ENCODE measurements at regions not wholly inside any gene's neighbourhood (a gene's known extent, or its start where the extent isn't known, plus 50 kb on each side); places are given as distances from the start of the nearest gene placed in this dataset.
A peak's percentile ranks its signal among the peaks of the same experiment; 100 is the strongest.
"Not testable (repeated sequence)": the region's sequence is repeated elsewhere in the genome, so short reads cannot be mapped to it uniquely, and the experiment has no call there.

DNA sequence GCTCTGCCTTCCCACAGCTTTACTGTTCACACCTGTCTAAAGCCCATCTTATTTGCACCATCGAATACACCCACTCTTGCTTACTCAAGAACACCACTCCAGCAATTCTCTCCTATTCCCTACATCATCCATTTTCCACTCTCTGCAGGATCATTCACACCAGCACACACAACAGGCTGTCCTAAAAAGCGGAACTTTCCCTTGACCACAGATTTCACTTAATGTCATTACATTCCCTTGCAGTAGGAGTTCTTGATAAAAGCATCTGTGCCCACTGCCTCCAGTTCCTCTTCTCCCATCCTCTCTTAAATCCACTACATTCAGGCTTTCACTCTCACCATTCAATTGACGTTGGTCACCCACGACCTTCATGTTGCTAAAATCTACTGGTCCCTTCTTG is 103.0 kb upstream of the PABPC3 start:
- not testable (repeated sequence) for H3K14ac ChIP-seq (ENCODE audit: low read length); DNase-seq (ENCODE audit: low spot score); H3K36me3 ChIP-seq (replicated peaks in 1 of 2; ENCODE audit: control insufficient read depth in 2 of 2, insufficient read depth in 2 of 2, low read length in 2 of 2); H3K9me3 ChIP-seq (replicated peaks in 1 of 2; ENCODE audit: control insufficient read depth in 2 of 2, insufficient read depth in 1 of 2, low read depth in 1 of 2, low read length in 2 of 2); H3K4ac ChIP-seq (ENCODE audit: low read length); H3K18ac ChIP-seq (ENCODE audit: low read length); H2BK120ac ChIP-seq (ENCODE audit: low read depth, low read length); H3K4me2 ChIP-seq (ENCODE audit: insufficient read depth, low read length, poor library complexity, severe bottlenecking); H2BK12ac ChIP-seq (ENCODE audit: low read length); H3K4me1 ChIP-seq (ENCODE audit: control insufficient read depth in 2 of 2, insufficient read depth in 1 of 2, low read depth in 1 of 2, low read length in 2 of 2); H3K27me3 ChIP-seq (ENCODE audit: control insufficient read depth in 3 of 3, insufficient read depth in 3 of 3, low read depth in 1 of 3, low read length in 3 of 3); H2AK5ac ChIP-seq (ENCODE audit: low read depth, low read length); H3K4me3 ChIP-seq (ENCODE audit: low read length in 2 of 2); H3K9ac ChIP-seq (ENCODE audit: low read depth, low read length, poor library complexity); H3K79me1 ChIP-seq (ENCODE audit: low read depth, low read length); H3K27ac ChIP-seq (replicated peaks; ENCODE audit: low read length); H2BK15ac ChIP-seq (ENCODE audit: low read length); H2BK5ac ChIP-seq (ENCODE audit: low read length); H4K91ac ChIP-seq (ENCODE audit: low read depth, low read length, poor library complexity); H2AFZ ChIP-seq (ENCODE audit: low read length); H4K8ac ChIP-seq (ENCODE audit: low read depth, low read length); H3K23ac ChIP-seq (ENCODE audit: low read depth, low read length, poor library complexity)
- no CpG with 5 or more reads among the region's 4 CpGs for WGBS, 2 donors (ENCODE audit: extremely low coverage in 2 of 2, insufficient read length in 2 of 2, insufficient replicate concordance in 1 of 2)

DNA sequence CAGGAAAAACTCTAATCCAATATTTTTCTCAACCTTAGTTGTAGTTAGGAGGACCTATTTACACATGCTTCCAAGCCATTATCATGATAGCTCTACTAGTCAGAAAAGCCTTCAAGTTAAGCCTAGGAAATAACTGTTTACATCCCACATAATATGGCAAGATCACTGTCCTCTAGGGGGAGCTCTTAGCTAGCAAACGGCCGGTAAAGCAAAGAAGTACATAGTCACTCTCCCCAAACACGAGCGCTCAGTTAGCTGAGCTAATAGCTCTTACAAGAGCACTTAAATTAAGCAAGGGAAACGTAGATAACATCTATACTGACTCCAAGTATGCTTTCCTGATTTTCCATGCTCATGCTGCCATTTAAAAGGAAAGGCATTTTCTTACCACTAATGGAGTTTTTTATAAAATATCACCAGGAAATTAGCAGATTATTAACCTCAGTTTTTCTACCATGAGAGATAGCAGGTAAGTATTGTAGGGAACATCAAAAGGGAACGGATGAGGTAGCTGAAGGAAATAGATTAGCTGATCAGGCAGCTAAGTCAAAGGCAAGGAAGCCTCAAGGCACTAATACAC is 100.6 kb upstream of the PABPC3 start:
- Histone ChIP-seq H2BK12ac (ENCODE audit: low read length) (no peak overlapping the region), H2BK120ac (ENCODE audit: low read depth, low read length) (no peak overlapping the region)

DNA sequence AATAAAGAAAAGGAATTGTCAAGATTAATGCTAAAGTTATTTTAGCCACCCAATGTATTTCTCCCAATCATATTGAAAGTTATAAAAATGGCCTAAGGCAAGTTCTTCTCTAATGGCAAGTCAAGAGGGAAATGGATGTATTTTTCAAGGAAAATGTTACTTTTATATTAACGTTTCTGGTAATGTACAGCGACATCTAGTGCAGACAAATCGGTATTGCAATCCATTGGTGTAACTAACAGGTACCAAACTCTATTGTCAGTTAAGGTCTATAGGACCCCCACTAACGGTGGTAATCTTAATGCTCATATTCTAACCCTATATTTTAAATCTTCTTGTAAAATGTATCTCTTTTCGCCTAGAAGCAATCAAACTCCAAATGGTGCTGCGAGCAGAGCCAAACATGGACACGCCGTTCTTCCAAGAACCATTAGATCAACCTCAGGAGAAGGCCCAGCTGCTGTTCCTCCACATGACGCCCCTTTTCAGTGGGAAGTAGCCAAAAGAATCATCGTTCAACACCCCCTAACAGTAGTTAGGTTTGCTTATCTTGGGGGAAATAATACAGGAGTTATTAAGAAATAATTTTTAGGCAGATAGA is 98.5 kb upstream of the PABPC3 start:
- Histone ChIP-seq H3K27ac (replicated peaks; ENCODE audit: low read length) (no peak overlapping the region), H2BK120ac (ENCODE audit: low read depth, low read length) (no peak overlapping the region), H2AK5ac (ENCODE audit: low read depth, low read length) (no peak overlapping the region), H2BK12ac (ENCODE audit: low read length) (no peak overlapping the region), H3K9ac (ENCODE audit: low read depth, low read length, poor library complexity) (no peak overlapping the region), H3K4ac (ENCODE audit: low read length) (no peak overlapping the region), H3K79me1 (ENCODE audit: low read depth, low read length) (no peaks in the 10 kb centered on the region), H4K8ac (ENCODE audit: low read depth, low read length) (no peak overlapping the region), H3K36me3 (replicated peaks in 1 of 2; ENCODE audit: control insufficient read depth in 2 of 2, insufficient read depth in 2 of 2, low read length in 2 of 2) (no peaks in the 10 kb centered on the region), H4K91ac (ENCODE audit: low read depth, low read length, poor library complexity) (no peak overlapping the region), H3K4me1 (ENCODE audit: control insufficient read depth in 2 of 2, insufficient read depth in 1 of 2, low read depth in 1 of 2, low read length in 2 of 2) (peaks cover 0 to 2% of the 10 kb centered on the region in 2 donors), H3K4me2 (ENCODE audit: insufficient read depth, low read length, poor library complexity, severe bottlenecking) (no peak overlapping the region), H3K23ac (ENCODE audit: low read depth, low read length, poor library complexity) (no peak overlapping the region), H3K18ac (ENCODE audit: low read length) (no peak overlapping the region), H3K9me3 (replicated peaks in 1 of 2; ENCODE audit: control insufficient read depth in 2 of 2, insufficient read depth in 1 of 2, low read depth in 1 of 2, low read length in 2 of 2) (no peaks in the 10 kb centered on the region), H2BK5ac (ENCODE audit: low read length) (no peak overlapping the region), H2AFZ (ENCODE audit: low read length) (no peak overlapping the region), H3K27me3 (ENCODE audit: control insufficient read depth in 3 of 3, insufficient read depth in 3 of 3, low read depth in 1 of 3, low read length in 3 of 3) (no peaks in the 10 kb centered on the region), H3K4me3 (ENCODE audit: low read length in 2 of 2) (no peak overlapping the region), H3K14ac (ENCODE audit: low read length) (no peak overlapping the region), H2BK15ac (ENCODE audit: low read length) (no peak overlapping the region)
- no peak for DNase-seq (ENCODE audit: low spot score)
- no CpG with 5 or more reads among the region's 10 CpGs for WGBS, 2 donors (ENCODE audit: extremely low coverage in 2 of 2, insufficient read length in 2 of 2, insufficient replicate concordance in 1 of 2)

More for the DNA sequence above, 100.6 kb upstream of the PABPC3 start:
- Histone ChIP-seq H3K14ac (ENCODE audit: low read length) (no peak overlapping the region), H3K18ac (ENCODE audit: low read length) (no peak overlapping the region), H3K4ac (ENCODE audit: low read length) (no peak overlapping the region), H3K4me3 (ENCODE audit: low read length in 2 of 2) (no peak overlapping the region), H3K36me3 (replicated peaks in 1 of 2; ENCODE audit: control insufficient read depth in 2 of 2, insufficient read depth in 2 of 2, low read length in 2 of 2) (no peaks in the 10 kb centered on the region), H3K4me2 (ENCODE audit: insufficient read depth, low read length, poor library complexity, severe bottlenecking) (no peak overlapping the region), H4K8ac (ENCODE audit: low read depth, low read length) (no peak overlapping the region), H2BK5ac (ENCODE audit: low read length) (no peak overlapping the region), H3K27ac (replicated peaks; ENCODE audit: low read length) (no peak overlapping the region), H3K27me3 (ENCODE audit: control insufficient read depth in 3 of 3, insufficient read depth in 3 of 3, low read depth in 1 of 3, low read length in 3 of 3) (no peaks in the 10 kb centered on the region), H3K4me1 (ENCODE audit: control insufficient read depth in 2 of 2, insufficient read depth in 1 of 2, low read depth in 1 of 2, low read length in 2 of 2) (no peaks in the 10 kb centered on the region), H3K9ac (ENCODE audit: low read depth, low read length, poor library complexity) (no peak overlapping the region), H3K79me1 (ENCODE audit: low read depth, low read length) (no peaks in the 10 kb centered on the region), H2BK15ac (ENCODE audit: low read length) (no peak overlapping the region), H4K91ac (ENCODE audit: low read depth, low read length, poor library complexity) (no peak overlapping the region), H3K23ac (ENCODE audit: low read depth, low read length, poor library complexity) (no peak overlapping the region), H2AFZ (ENCODE audit: low read length) (no peak overlapping the region), H3K9me3 (replicated peaks in 1 of 2; ENCODE audit: control insufficient read depth in 2 of 2, insufficient read depth in 1 of 2, low read depth in 1 of 2, low read length in 2 of 2) (no peaks in the 10 kb centered on the region), H2AK5ac (ENCODE audit: low read depth, low read length) (no peak overlapping the region)
- DNase-seq (ENCODE audit: low spot score), result peak; percentile 73
- no CpG with 5 or more reads among the region's 6 CpGs for WGBS, 2 donors (ENCODE audit: extremely low coverage in 2 of 2, insufficient read length in 2 of 2, insufficient replicate concordance in 1 of 2)

DNA sequence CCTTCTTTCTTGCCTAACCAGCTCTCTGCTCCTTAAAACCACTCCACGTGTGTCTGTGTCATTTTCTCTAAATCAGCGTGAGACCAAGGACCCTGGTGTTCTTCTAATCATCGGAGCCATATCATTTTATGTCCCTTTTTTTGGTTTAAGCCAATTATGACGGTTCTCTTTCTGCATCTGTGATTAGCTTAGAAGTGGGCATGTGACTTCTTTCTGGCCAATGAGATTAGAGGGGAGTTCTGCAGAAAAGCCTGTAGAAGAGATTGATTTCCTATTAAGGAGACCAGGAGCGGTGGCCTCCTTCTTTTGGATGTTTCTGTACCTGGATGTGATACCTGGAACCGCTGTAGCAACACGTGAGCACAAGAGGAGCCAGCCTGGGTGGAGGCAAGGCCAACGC is 97.5 kb upstream of the PABPC3 start:
- no peak overlapping the region for H3K4me2 ChIP-seq (ENCODE audit: insufficient read depth, low read length, poor library complexity, severe bottlenecking)
- no peak overlapping the region for H3K14ac ChIP-seq (ENCODE audit: low read length)
- H2BK15ac ChIP-seq (ENCODE audit: low read length), result no peak overlapping the region
- H3K4me3 ChIP-seq (ENCODE audit: low read length in 2 of 2), result no peak overlapping the region
- no peaks in the 10 kb centered on the region for H3K36me3 ChIP-seq (replicated peaks in 1 of 2; ENCODE audit: control insufficient read depth in 2 of 2, insufficient read depth in 2 of 2, low read length in 2 of 2)
- WGBS, 2 donors (ENCODE audit: extremely low coverage in 2 of 2, insufficient read length in 2 of 2, insufficient replicate concordance in 1 of 2), result no CpG with 5 or more reads among the region's 8 CpGs
- H3K9me3 ChIP-seq (replicated peaks in 1 of 2; ENCODE audit: control insufficient read depth in 2 of 2, insufficient read depth in 1 of 2, low read depth in 1 of 2, low read length in 2 of 2), result no peaks in the 10 kb centered on the region
- peaks cover 0 to 2% of the 10 kb centered on the region in 2 donors for H3K4me1 ChIP-seq (ENCODE audit: control insufficient read depth in 2 of 2, insufficient read depth in 1 of 2, low read depth in 1 of 2, low read length in 2 of 2)
- no peak overlapping the region for H3K27ac ChIP-seq (replicated peaks; ENCODE audit: low read length)
- H3K4ac ChIP-seq (ENCODE audit: low read length), result no peak overlapping the region
- H2AK5ac ChIP-seq (ENCODE audit: low read depth, low read length), result no peak overlapping the region
- no peak overlapping the region for H2BK5ac ChIP-seq (ENCODE audit: low read length)
- H2BK120ac ChIP-seq (ENCODE audit: low read depth, low read length), result no peak overlapping the region
- H3K9ac ChIP-seq (ENCODE audit: low read depth, low read length, poor library complexity), result no peak overlapping the region
- no peak overlapping the region for H2AFZ ChIP-seq (ENCODE audit: low read length)
- H4K91ac ChIP-seq (ENCODE audit: low read depth, low read length, poor library complexity), result no peak overlapping the region
- H3K23ac ChIP-seq (ENCODE audit: low read depth, low read length, poor library complexity), result no peak overlapping the region
- H3K27me3 ChIP-seq (ENCODE audit: control insufficient read depth in 3 of 3, insufficient read depth in 3 of 3, low read depth in 1 of 3, low read length in 3 of 3), result no peaks in the 10 kb centered on the region
- H3K79me1 ChIP-seq (ENCODE audit: low read depth, low read length), result no peaks in the 10 kb centered on the region
- no peak for DNase-seq (ENCODE audit: low spot score)
- no peak overlapping the region for H4K8ac ChIP-seq (ENCODE audit: low read depth, low read length)
- no peak overlapping the region for H3K18ac ChIP-seq (ENCODE audit: low read length)
- no peak overlapping the region for H2BK12ac ChIP-seq (ENCODE audit: low read length)

Data from neuronal stem cell (in vitro differentiated cells).